ENCODE measurements at regions not wholly inside any gene's neighbourhood (a gene's known extent, or its start where the extent isn't known, plus 50 kb on each side); places are given as distances from the start of the nearest gene placed in this dataset.
"Not testable (repeated sequence)": the region's sequence is repeated elsewhere in the genome, so short reads cannot be mapped to it uniquely, and the experiment has no call there.

GRCh38 chr5:36390640-36391039, 88.9 kb upstream of the RANBP3L start:
- DNase-seq (ENCODE audit: low read depth, low spot score) = no peak

- no peak for DNase-seq (ENCODE audit: low read depth, low spot score)
These were observed 90.5 kb upstream of the RANBP3L start for GRCh38 chr5:36392186-36392585.

GRCh38 chr5:36392818-36393217, 91.1 kb upstream of the RANBP3L start:
- no peak for DNase-seq (ENCODE audit: low read depth, low spot score)

GRCh38 chr5:36393656-36394428, 92.1 kb upstream of the RANBP3L start:
- DNase-seq (ENCODE audit: low read depth, low spot score) = peak; percentile 12

GRCh38 chr5:36395260-36395659, 93.6 kb upstream of the RANBP3L start:
- DNase-seq (ENCODE audit: low read depth, low spot score) = no peak

GRCh38 chr5:36395947-36396346, 94.2 kb upstream of the RANBP3L start:
- not testable (repeated sequence) for DNase-seq (ENCODE audit: low read depth, low spot score)

- DNase-seq (ENCODE audit: low read depth, low spot score) = no peak
These were observed 94.9 kb upstream of the RANBP3L start for GRCh38 chr5:36396640-36397039.

- peak; percentile 12 for DNase-seq (ENCODE audit: low read depth, low spot score)
These were observed 96.3 kb upstream of the RANBP3L start for GRCh38 chr5:36397901-36398536.

- DNase-seq (ENCODE audit: low read depth, low spot score) = no peak
These were observed 100.8 kb upstream of the RANBP3L start for GRCh38 chr5:36402512-36402906.

GRCh38 chr5:36403632-36404311, 102.1 kb upstream of the RANBP3L start:
- DNase-seq (ENCODE audit: low read depth, low spot score) = no peak

GRCh38 chr5:36406023-36406422, 104.3 kb upstream of the RANBP3L start:
- no peak for DNase-seq (ENCODE audit: low read depth, low spot score)

- no peak for DNase-seq (ENCODE audit: low read depth, low spot score)
These were observed 105.7 kb upstream of the RANBP3L start for GRCh38 chr5:36407396-36407795.

GRCh38 chr5:36409711-36410110, 108.0 kb upstream of the RANBP3L start:
- DNase-seq (ENCODE audit: low read depth, low spot score) = not testable (repeated sequence)

GRCh38 chr5:36410672-36411071, 109.0 kb upstream of the RANBP3L start:
- not testable (repeated sequence) for DNase-seq (ENCODE audit: low read depth, low spot score)

GRCh38 chr5:36414869-36415282, 113.2 kb upstream of the RANBP3L start:
- DNase-seq (ENCODE audit: low read depth, low spot score) = no peak

- DNase-seq (ENCODE audit: low read depth, low spot score) = no peak
These were observed 114.9 kb upstream of the RANBP3L start for GRCh38 chr5:36416605-36417004.

- DNase-seq (ENCODE audit: low read depth, low spot score) = no peak
These were observed 115.5 kb upstream of the RANBP3L start for GRCh38 chr5:36417221-36417620.

GRCh38 chr5:36417668-36418067, 116.0 kb upstream of the RANBP3L start:
- DNase-seq (ENCODE audit: low read depth, low spot score) = peak; percentile 77

- no peak for DNase-seq (ENCODE audit: low read depth, low spot score)
These were observed 116.7 kb upstream of the RANBP3L start for GRCh38 chr5:36418152-36418979.

- no peak for DNase-seq (ENCODE audit: low read depth, low spot score)
These were observed 119.6 kb upstream of the RANBP3L start for GRCh38 chr5:36421256-36421655.

- no peak for DNase-seq (ENCODE audit: low read depth, low spot score)
These were observed 121.2 kb upstream of the RANBP3L start for GRCh38 chr5:36422952-36423351.
